ENCODE measurements at regions not wholly inside any gene's neighbourhood (a gene's known extent, or its start where the extent isn't known, plus 50 kb on each side); places are given as distances from the start of the nearest gene placed in this dataset.

GRCh38 chr3:159609625-159610024 is 379.0 kb upstream of the IL12A start (continued):
- TF ChIP-seq DMBX1 (CRISPR knock-in tag; IDR thresholded peaks at IDR 0.05; ENCODE audit: borderline replicate concordance) (no peak), KLF16 (IDR thresholded peaks at IDR 0.05) (no peak), NR0B1 (IDR thresholded peaks at IDR 0.05; ENCODE audit: partially characterized antibody) (no peak)

- BruUV-seq (replicated peaks) = no TSS peak
- intact Hi-C loops (cut with micrococcal nuclease) = no loop called here
- ChIA-PET CTCF (ENCODE audit: low intra/inter-chr PET ratio) (no interaction called here), POLR2A (no interaction called here)
- H3K4me3 ChIP-seq = no peak overlapping the region
- no peak overlapping the region for H2AFZ ChIP-seq (ENCODE audit: low read depth, low read length)
- ATAC-seq (no peak), DNase-seq (ENCODE audit: extremely low read depth in 1 of 4, low spot score in 3 of 4) (no peak), FAIRE-seq (no peak)
- in situ Hi-C loops (cut with MboI) = no loop called here
- no peaks in the 10 kb centered on the region for H3K9me1 ChIP-seq (ENCODE audit: control insufficient read depth, insufficient read depth, low read length)
- H3K79me2 ChIP-seq (ENCODE audit: control insufficient read depth, insufficient read depth, low read length) = no peaks in the 10 kb centered on the region
- no peak overlapping the region for H3K9ac ChIP-seq (ENCODE audit: insufficient read depth in 1 of 2, low read depth in 2 of 2, low read length in 2 of 2)
- WGBS (ENCODE audit: insufficient coverage, low coverage, missing lambda C conversion rate) = 0% methylated on average over 7 of the region's 7 CpGs
- H3K4me2 ChIP-seq (ENCODE audit: insufficient read depth, low read length) = no peak overlapping the region
- H3K27me3 ChIP-seq (ENCODE audit: control insufficient read depth in 2 of 2, insufficient read depth in 2 of 2, low read length in 2 of 2) = no peaks in the 10 kb centered on the region
- 0 out of 2 replicates have a peak, but pooled peaks cover 2% of the 10 kb centered on the region for H3K9me3 ChIP-seq (replicated peaks; ENCODE audit: control insufficient read depth, insufficient read depth, low read depth, low read length)
- no peaks in the 10 kb centered on the region for H4K20me1 ChIP-seq (replicated peaks; ENCODE audit: control insufficient read depth, insufficient read depth, low read length)
- no peaks in the 10 kb centered on the region for H3K36me3 ChIP-seq (ENCODE audit: control insufficient read depth, insufficient read depth, low read length)
- no peaks in the 10 kb centered on the region for H3K4me1 ChIP-seq (replicated peaks in 1 of 2; ENCODE audit: control insufficient read depth in 2 of 2, insufficient read depth in 2 of 2, low read length in 2 of 2)
- no peak overlapping the region for H3K27ac ChIP-seq (ENCODE audit: extremely low read depth, low read depth, low read length)
- TF ChIP-seq ZNF764 (CRISPR knock-in tag; IDR thresholded peaks at IDR 0.05; ENCODE audit: low read depth) (no peak), NR4A1 (CRISPR knock-in tag; IDR thresholded peaks at IDR 0.05) (no peak), NR4A1 (tag; IDR thresholded peaks at IDR 0.05) (no peak), TAF1 (IDR thresholded peaks at IDR 0.05; ENCODE audit: control insufficient read depth, extremely low read depth, insufficient read depth, low read length, severe bottlenecking) (no peak), PKNOX1 (IDR thresholded peaks at IDR 0.05) (no peak), MTA3 (IDR thresholded peaks at IDR 0.05; ENCODE audit: borderline replicate concordance) (no peak), E2F5 (CRISPR knock-in tag; IDR thresholded peaks at IDR 0.05) (no peak), CHD2 (IDR thresholded peaks at IDR 0.05; ENCODE audit: low read depth, low read length) (no peak), MAZ (CRISPR knock-in tag; conservative IDR thresholded peaks at IDR 0.05 in 1 of 2, IDR thresholded peaks at IDR 0.05 in 1 of 2) (no peak), WHSC1 (IDR thresholded peaks at IDR 0.05; ENCODE audit: low read length) (no peak), CLOCK (CRISPR knock-in tag; IDR thresholded peaks at IDR 0.05; ENCODE audit: borderline replicate concordance) (no peak)
These were observed 372.3 kb upstream of the IL12A start for GRCh38 chr3:159616234-159616825.
